GM04503 (cell line): ENCODE measurements at regions not wholly inside any gene's neighbourhood (a gene's known extent, or its start where the extent isn't known, plus 50 kb on each side); places are given as distances from the start of the nearest gene placed in this dataset.

Experiments
- DNase-seq: peaks from one replicate; pipeline ENCODE4 v3.0.0-alpha.2; 2012; ENCODE audit warnings: low read depth

GRCh38 chr2:190809139-190809764 is 71.4 kb upstream of the GLS start:
- DNase-seq = peak; percentile 31

- no peak for DNase-seq
These were observed 70.6 kb upstream of the GLS start for GRCh38 chr2:190809876-190810525.

GRCh38 chr2:190810981-190811587 is 69.5 kb upstream of the GLS start:
- no peak for DNase-seq

GRCh38 chr2:190811811-190812210 is 68.8 kb upstream of the GLS start:
- no peak for DNase-seq

- peak; percentile 79 for DNase-seq
These were observed 67.9 kb upstream of the GLS start for GRCh38 chr2:190812506-190813294.

GRCh38 chr2:190815226-190815625 is 65.4 kb upstream of the GLS start:
- no peak for DNase-seq

- DNase-seq = no peak
These were observed 63.5 kb upstream of the GLS start for GRCh38 chr2:190817082-190817481.

GRCh38 chr2:190819840-190820301 is 60.8 kb upstream of the GLS start:
- DNase-seq = peak; percentile 97

- DNase-seq = no peak
These were observed 60.2 kb upstream of the GLS start for GRCh38 chr2:190820416-190820815.

GRCh38 chr2:190822043-190822442 is 58.6 kb upstream of the GLS start:
- DNase-seq = no peak

GRCh38 chr2:190827720-190828119 is 52.9 kb upstream of the GLS start:
- DNase-seq = no peak

GRCh38 chr2:190829642-190830041 is 51.0 kb upstream of the GLS start:
- DNase-seq = no peak
